Caco-2 (cell line): ENCODE measurements at regions not wholly inside any gene's neighbourhood (a gene's known extent, or its start where the extent isn't known, plus 50 kb on each side); places are given as distances from the start of the nearest gene placed in this dataset.

Experiments used
- BruUV-seq: library from RNA; stranded (reverse); fragments of 400-500 nt; replicated peaks from 2 replicates; lab custom pipeline; 2021; lab: Mats Ljungman, UMichigan
- CTCF ChIA-PET: fragments of 300-600 bp; sonication (Branson Sonifier 250); formaldehyde crosslinking; loops from one replicate; lab custom pipeline; 2022; ENCODE audit warnings: antibody characterized with exemption; lab: Charles Lee
- POLR2A ChIA-PET: fragments of 300-600 bp; sonication (Branson Sonifier 250); formaldehyde crosslinking; loops from one replicate; lab custom pipeline; 2022; ENCODE audit warnings: antibody characterized with exemption; lab: Charles Lee
- DNase-seq, 2 experiments: peaks; one replicate each; pipeline versions ENCODE4 v3.0.0 to v3.0.0-alpha.2; 2020 to 2022
- H3K27me3 ChIP-seq: replicated peaks from 2 replicates; pipeline ENCODE4 v1.6.0; 2011; ENCODE audit warnings: low read length; ENCODE audit not compliant: control insufficient read depth, insufficient read depth
- H3K36me3 ChIP-seq: 2 replicates; pipeline ENCODE4 v1.5.1; 2011; ENCODE audit warnings: low read length; ENCODE audit not compliant: control insufficient read depth, insufficient read depth
- H3K4me1 ChIP-seq: fragments of 250-450 bp; sonication (Bioruptor Pico); 2 replicates; pipeline ENCODE4 v1.5.1; 2020; ENCODE audit warnings: mild to moderate bottlenecking
- H3K4me3 ChIP-seq: 2 replicates; pipeline ENCODE4 v1.5.1; 2011; ENCODE audit warnings: low read depth, mild to moderate bottlenecking, control low read depth, low read length
- H3K9me3 ChIP-seq: fragments of 250-450 bp; sonication (Bioruptor Pico); 2 replicates; pipeline ENCODE4 v1.5.1; 2020; ENCODE audit warnings: mild to moderate bottlenecking, moderate library complexity
- H3K27ac Mint-ChIP-seq: one replicate; pipeline ENCODE4 v1.8.0; 2022; ENCODE audit warnings: mixed read lengths; ENCODE audit not compliant: unreplicated experiment
- H3K27me3 Mint-ChIP-seq: one replicate; pipeline ENCODE4 v1.8.0; 2022; ENCODE audit warnings: mixed read lengths; ENCODE audit not compliant: insufficient read depth, unreplicated experiment
- H3K36me3 Mint-ChIP-seq: one replicate; pipeline ENCODE4 v1.8.0; 2022; ENCODE audit warnings: mild to moderate bottlenecking, mixed read lengths; ENCODE audit not compliant: insufficient read depth, unreplicated experiment
- H3K4me1 Mint-ChIP-seq: one replicate; pipeline ENCODE4 v1.8.0; 2022; ENCODE audit warnings: low read depth, mixed read lengths; ENCODE audit not compliant: unreplicated experiment
- H3K4me3 Mint-ChIP-seq: one replicate; pipeline ENCODE4 v1.8.0; 2022; ENCODE audit warnings: mild to moderate bottlenecking, moderate library complexity, mixed read lengths; ENCODE audit not compliant: unreplicated experiment
- H3K9me3 Mint-ChIP-seq: one replicate; pipeline ENCODE4 v1.8.0; 2022; ENCODE audit warnings: mixed read lengths; ENCODE audit not compliant: unreplicated experiment
- intact Hi-C: fragments of 100-400 bp; cut with micrococcal nuclease; formaldehyde crosslinking; loops from one replicate; pipeline ENCODE4 v1.10.0; 2022; ENCODE audit not compliant: unreplicated experiment
- TF ChIP-seq, protein P1 (sequence below), 2 experiments: fragments of 200-600 bp in 1 of 2; IDR thresholded peaks; 1 replicate in 1 of 2; 2 replicates in 1 of 2; pipeline versions ENCODE4 v1.5.1 to v1.8.0; 2011 to 2022; ENCODE audit warnings: antibody characterized with exemption in 1 of 2, control low read depth in 1 of 2, inconsistent platforms in 1 of 2, low read depth in 1 of 2, low read length in 1 of 2, mild to moderate bottlenecking in 1 of 2, moderate library complexity in 1 of 2; ENCODE audit not compliant: insufficient read depth in 1 of 2, severe bottlenecking in 1 of 2, unreplicated experiment in 1 of 2

DNA sequence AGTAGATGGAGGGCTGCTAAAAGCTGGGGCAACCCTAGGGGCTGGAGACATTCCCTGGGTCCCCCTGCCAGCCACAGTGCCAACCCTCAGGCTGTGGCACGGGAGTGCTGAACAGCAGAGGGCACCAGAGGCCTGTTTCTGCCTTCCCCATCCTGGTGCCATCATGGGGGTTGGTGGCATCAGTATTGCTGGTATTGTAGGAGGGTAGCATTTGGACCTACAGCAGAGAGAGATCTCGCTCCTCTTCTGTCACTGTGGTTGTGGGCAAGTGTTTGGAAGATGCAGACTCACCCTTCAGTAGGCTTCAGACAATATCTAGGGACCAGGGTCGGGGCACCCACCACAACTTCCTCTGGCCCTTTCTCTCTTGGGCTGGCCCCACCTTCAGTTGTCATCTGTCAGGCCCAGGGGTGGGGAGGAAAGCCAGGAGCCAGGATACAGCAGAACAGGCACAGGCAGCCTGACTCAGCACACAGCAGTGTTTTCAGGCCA is 123.5 kb downstream of the RPLP1 start:
- H3K27ac Mint-ChIP-seq = no peak overlapping the region
- no peaks in the 10 kb centered on the region; the same call in 1 of the 2 replicates for H3K4me1 ChIP-seq
- peaks cover 4% of the 10 kb centered on the region for H3K36me3 Mint-ChIP-seq
- no peak overlapping the region for H3K4me3 ChIP-seq
- TF ChIP-seq, protein P1, sequence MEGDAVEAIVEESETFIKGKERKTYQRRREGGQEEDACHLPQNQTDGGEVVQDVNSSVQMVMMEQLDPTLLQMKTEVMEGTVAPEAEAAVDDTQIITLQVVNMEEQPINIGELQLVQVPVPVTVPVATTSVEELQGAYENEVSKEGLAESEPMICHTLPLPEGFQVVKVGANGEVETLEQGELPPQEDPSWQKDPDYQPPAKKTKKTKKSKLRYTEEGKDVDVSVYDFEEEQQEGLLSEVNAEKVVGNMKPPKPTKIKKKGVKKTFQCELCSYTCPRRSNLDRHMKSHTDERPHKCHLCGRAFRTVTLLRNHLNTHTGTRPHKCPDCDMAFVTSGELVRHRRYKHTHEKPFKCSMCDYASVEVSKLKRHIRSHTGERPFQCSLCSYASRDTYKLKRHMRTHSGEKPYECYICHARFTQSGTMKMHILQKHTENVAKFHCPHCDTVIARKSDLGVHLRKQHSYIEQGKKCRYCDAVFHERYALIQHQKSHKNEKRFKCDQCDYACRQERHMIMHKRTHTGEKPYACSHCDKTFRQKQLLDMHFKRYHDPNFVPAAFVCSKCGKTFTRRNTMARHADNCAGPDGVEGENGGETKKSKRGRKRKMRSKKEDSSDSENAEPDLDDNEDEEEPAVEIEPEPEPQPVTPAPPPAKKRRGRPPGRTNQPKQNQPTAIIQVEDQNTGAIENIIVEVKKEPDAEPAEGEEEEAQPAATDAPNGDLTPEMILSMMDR (IDR thresholded peaks at IDR 0.05; ENCODE audit: insufficient read depth in 1 of 2, low read depth in 1 of 2, low read length in 1 of 2, severe bottlenecking in 1 of 2, unreplicated experiment in 1 of 2) = peak in 1 of 2 experiments; percentile 24
- ChIA-PET CTCF (interaction anchor here (1.1 kb wide), 2 partner anchors 13 to 15 kb away, joined by 3 to 4 read pairs; no protein-coding TSS in a partner anchor), POLR2A (interaction anchor here (0.7 to 1.2 kb wide), 2 partner anchors 15 to 22 kb away, joined by 3 to 7 read pairs; no protein-coding TSS in a partner anchor)
- H3K27me3 Mint-ChIP-seq = no peaks in the 10 kb centered on the region
- intact Hi-C loops = loop anchor here (5.0 kb wide), 1 partner anchor 436 kb away; no protein-coding TSS in a partner anchor
- H3K9me3 Mint-ChIP-seq = no peaks in the 10 kb centered on the region
- H3K4me3 Mint-ChIP-seq = no peak overlapping the region
- H3K27me3 ChIP-seq = no peaks in the 10 kb centered on the region
- H3K36me3 ChIP-seq = no peaks in the 10 kb centered on the region
- H3K9me3 ChIP-seq = no peaks in the 10 kb centered on the region
- BruUV-seq = no TSS peak
- DNase-seq = no peak
- H3K4me1 Mint-ChIP-seq = no peaks in the 10 kb centered on the region

DNA sequence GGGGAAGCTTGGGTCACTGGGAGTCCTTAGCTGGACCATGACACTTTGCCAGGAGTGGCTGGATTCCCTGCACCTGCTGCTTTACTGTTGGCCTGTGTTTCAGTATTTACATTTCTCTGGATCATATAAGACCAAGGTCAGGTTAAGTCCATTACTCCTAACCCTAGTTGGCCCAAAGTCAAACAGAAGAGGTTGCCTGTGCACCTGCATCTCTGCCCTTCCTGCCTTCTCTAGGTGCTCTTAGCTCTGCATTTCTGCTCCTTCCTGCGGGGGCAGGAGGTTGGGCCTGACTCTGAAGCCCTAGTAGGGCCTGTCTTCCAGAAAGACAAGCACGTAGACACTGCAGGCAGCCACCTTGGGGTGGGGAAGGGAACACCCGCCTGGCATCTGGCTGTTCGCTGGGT is 124.3 kb downstream of the RPLP1 start:
- ChIA-PET CTCF (interaction anchor here (1.0 to 1.1 kb wide), 4 partner anchors 14 to 99 kb away, joined by 3 to 4 read pairs (median 4); no protein-coding TSS in a partner anchor), POLR2A (interaction anchor here (0.7 to 1.2 kb wide), 2 partner anchors 16 to 23 kb away, joined by 3 to 7 read pairs; no protein-coding TSS in a partner anchor)
- Histone ChIP-seq H3K9me3 (no peaks in the 10 kb centered on the region), H3K4me1 (no peaks in the 10 kb centered on the region; the same call in 1 of the 2 replicates), H3K27me3 (no peaks in the 10 kb centered on the region), H3K4me3 (no peak overlapping the region), H3K36me3 (no peaks in the 10 kb centered on the region)
- intact Hi-C loops = loop anchor here (5.0 kb wide), 1 partner anchor 435 kb away; no protein-coding TSS in a partner anchor
- DNase-seq = no peak
- TF ChIP-seq, protein P1 (IDR thresholded peaks at IDR 0.05; ENCODE audit: insufficient read depth in 1 of 2, low read depth in 1 of 2, low read length in 1 of 2, severe bottlenecking in 1 of 2, unreplicated experiment in 1 of 2) = no peak
- H3K27ac Mint-ChIP-seq = no peak overlapping the region
- no TSS peak for BruUV-seq
- H3K9me3 Mint-ChIP-seq = no peaks in the 10 kb centered on the region
- H3K36me3 Mint-ChIP-seq = peaks cover 4% of the 10 kb centered on the region
- no peaks in the 10 kb centered on the region for H3K27me3 Mint-ChIP-seq
- H3K4me1 Mint-ChIP-seq = no peaks in the 10 kb centered on the region
- no peak overlapping the region for H3K4me3 Mint-ChIP-seq

DNA sequence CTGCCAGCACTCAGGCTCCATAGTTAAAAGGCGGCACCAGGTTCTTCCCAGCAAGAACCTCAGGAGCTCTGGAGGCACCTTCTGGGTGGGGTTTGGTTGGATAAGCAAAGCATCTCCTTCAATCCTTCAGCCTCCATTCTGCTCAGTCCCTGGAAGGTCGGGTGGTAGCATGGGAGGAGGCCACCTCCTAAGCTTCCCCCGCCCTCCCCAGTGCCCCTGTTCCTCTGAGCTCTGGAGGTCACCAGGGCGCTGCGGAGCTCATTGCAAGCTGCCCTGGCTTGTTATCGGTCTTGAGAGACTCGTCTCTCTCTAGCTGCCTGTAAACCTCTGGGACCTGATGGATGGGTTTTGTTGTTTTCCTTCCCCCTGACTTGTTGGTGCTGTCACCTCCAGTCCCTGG is 124.8 kb downstream of the RPLP1 start:
- TF ChIP-seq, protein P1 (IDR thresholded peaks at IDR 0.05; ENCODE audit: insufficient read depth in 1 of 2, low read depth in 1 of 2, low read length in 1 of 2, severe bottlenecking in 1 of 2, unreplicated experiment in 1 of 2) = no peak
- intact Hi-C loops = loop anchor here (5.0 kb wide), 1 partner anchor 435 kb away; no protein-coding TSS in a partner anchor
- no peaks in the 10 kb centered on the region for H3K9me3 ChIP-seq
- ChIA-PET POLR2A (interaction anchor here (1.2 kb wide), 1 partner anchor 23 kb away, joined by 3 read pairs; no protein-coding TSS in a partner anchor), CTCF (interaction anchor here (1.0 kb wide), 2 partner anchors 17 to 99 kb away, joined by 3 to 4 read pairs; no protein-coding TSS in a partner anchor)
- H3K36me3 Mint-ChIP-seq = peaks cover 4% of the 10 kb centered on the region
- no peak for DNase-seq
- H3K4me1 Mint-ChIP-seq = no peaks in the 10 kb centered on the region
- no peaks in the 10 kb centered on the region; the same call in 1 of the 2 replicates for H3K4me1 ChIP-seq
- H3K9me3 Mint-ChIP-seq = no peaks in the 10 kb centered on the region
- H3K27me3 ChIP-seq = no peaks in the 10 kb centered on the region
- no peaks in the 10 kb centered on the region for H3K36me3 ChIP-seq
- no TSS peak for BruUV-seq
- H3K4me3 Mint-ChIP-seq = no peak overlapping the region
- no peak overlapping the region for H3K27ac Mint-ChIP-seq
- H3K27me3 Mint-ChIP-seq = no peaks in the 10 kb centered on the region
- H3K4me3 ChIP-seq = no peak overlapping the region
